ENCODE measurements at regions not wholly inside any gene's neighbourhood (a gene's known extent, or its start where the extent isn't known, plus 50 kb on each side); places are given as distances from the start of the nearest gene placed in this dataset.

DNA sequence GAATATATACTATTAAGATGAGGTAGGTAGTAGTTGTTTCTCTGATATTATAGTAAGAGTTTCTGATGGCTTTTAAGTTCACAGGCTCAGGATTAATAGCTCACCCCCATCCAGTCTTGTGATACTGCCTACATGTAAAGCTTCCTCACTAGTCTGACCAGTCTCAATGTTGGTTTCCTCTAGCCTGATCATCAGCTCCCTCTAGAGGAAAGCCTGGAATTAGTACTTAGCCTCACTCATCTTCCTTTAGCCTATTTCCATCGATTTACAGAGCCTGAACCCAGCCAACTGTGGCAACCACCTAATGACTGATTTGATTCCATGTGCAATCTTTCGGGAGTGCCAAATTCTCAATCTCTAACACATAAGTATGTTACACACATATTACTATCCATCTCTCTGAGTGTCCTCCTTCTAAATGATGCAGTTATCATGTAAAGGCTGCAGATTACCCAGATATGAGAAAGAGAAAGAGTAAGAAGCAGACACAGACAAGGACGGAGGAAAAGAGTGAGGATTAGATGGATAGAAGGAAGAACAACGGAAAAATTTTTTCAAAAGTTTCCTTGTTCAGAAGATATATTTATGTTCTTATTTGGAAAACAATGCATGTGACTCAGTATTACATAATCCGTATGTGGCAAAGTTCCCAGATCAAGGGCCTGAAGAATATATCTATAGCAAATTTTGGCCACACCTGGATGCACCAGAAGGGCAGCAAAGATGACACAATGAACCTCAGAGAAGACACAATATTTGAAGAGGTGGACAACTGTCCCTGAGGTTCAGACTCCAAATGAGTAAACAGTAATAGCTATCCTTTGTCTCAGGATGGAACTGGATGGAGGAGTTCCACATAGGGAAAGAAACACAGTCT, 333.7 kb downstream of the ELAVL2 start:
- no peaks in the 10 kb centered on the region for H3K27me3 ChIP-seq (ENCODE audit: low read length)
- H3K9me2 ChIP-seq (replicated peaks; ENCODE audit: insufficient read depth, low read length) = no peaks in the 10 kb centered on the region
- no peak overlapping the region for H3K4me2 ChIP-seq (ENCODE audit: low read depth, low read length, poor library complexity, severe bottlenecking)
- no peaks in the 10 kb centered on the region for H3K9me3 ChIP-seq (ENCODE audit: insufficient read depth, low read length)
- no peak overlapping the region for H3K9ac ChIP-seq (ENCODE audit: low read length)
- no peak overlapping the region for H3K27ac ChIP-seq (ENCODE audit: low read depth, low read length)
- H3F3A ChIP-seq (ENCODE audit: insufficient read depth) = no peaks in the 10 kb centered on the region
- no peak overlapping the region for H3K4me3 ChIP-seq (ENCODE audit: insufficient read depth, low read length, poor library complexity, severe bottlenecking)
- H3K36me3 ChIP-seq (ENCODE audit: low read length) = no peaks in the 10 kb centered on the region
- H4K20me1 ChIP-seq (ENCODE audit: low read depth, low read length) = no peaks in the 10 kb centered on the region
- TF ChIP-seq, protein P1, sequence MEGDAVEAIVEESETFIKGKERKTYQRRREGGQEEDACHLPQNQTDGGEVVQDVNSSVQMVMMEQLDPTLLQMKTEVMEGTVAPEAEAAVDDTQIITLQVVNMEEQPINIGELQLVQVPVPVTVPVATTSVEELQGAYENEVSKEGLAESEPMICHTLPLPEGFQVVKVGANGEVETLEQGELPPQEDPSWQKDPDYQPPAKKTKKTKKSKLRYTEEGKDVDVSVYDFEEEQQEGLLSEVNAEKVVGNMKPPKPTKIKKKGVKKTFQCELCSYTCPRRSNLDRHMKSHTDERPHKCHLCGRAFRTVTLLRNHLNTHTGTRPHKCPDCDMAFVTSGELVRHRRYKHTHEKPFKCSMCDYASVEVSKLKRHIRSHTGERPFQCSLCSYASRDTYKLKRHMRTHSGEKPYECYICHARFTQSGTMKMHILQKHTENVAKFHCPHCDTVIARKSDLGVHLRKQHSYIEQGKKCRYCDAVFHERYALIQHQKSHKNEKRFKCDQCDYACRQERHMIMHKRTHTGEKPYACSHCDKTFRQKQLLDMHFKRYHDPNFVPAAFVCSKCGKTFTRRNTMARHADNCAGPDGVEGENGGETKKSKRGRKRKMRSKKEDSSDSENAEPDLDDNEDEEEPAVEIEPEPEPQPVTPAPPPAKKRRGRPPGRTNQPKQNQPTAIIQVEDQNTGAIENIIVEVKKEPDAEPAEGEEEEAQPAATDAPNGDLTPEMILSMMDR (IDR thresholded peaks at IDR 0.05; ENCODE audit: insufficient read depth, low read length, poor library complexity, severe bottlenecking) = peak; percentile 25
- no peak for TF ChIP-seq EZH2phosphoT487 (conservative IDR thresholded peaks at IDR 0.05; ENCODE audit: low read length)
- H3K79me2 ChIP-seq (ENCODE audit: insufficient read depth, low read length) = no peaks in the 10 kb centered on the region
- H2AFZ ChIP-seq (ENCODE audit: low read depth, low read length, severe bottlenecking) = no peak overlapping the region

DNA sequence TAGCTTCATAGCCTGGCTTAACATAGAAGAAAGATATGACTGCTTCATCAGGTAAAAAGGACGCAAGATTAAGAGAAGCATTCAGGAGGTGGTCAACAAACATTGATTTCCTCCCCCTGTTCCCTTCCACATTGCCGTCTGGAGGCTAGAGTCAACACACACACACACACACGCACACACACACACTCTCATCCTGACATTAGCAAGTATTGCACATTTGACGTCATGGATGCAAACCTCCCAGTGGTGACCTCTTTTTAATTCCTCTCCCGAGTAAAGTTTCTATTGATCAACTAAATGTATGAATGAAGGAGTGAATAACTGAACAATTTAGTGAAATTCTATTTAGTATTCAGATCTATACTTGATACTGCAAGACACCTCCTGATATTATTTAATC, 332.8 kb downstream of the ELAVL2 start:
- Histone ChIP-seq H3K9me3 (ENCODE audit: insufficient read depth, low read length) (no peaks in the 10 kb centered on the region), H3K9ac (ENCODE audit: low read length) (no peak overlapping the region), H3F3A (ENCODE audit: insufficient read depth) (no peaks in the 10 kb centered on the region), H3K27me3 (ENCODE audit: low read length) (no peaks in the 10 kb centered on the region), H3K27ac (ENCODE audit: low read depth, low read length) (no peak overlapping the region), H3K4me3 (ENCODE audit: insufficient read depth, low read length, poor library complexity, severe bottlenecking) (no peak overlapping the region), H3K36me3 (ENCODE audit: low read length) (no peaks in the 10 kb centered on the region), H3K79me2 (ENCODE audit: insufficient read depth, low read length) (no peaks in the 10 kb centered on the region), H3K4me2 (ENCODE audit: low read depth, low read length, poor library complexity, severe bottlenecking) (no peak overlapping the region), H3K9me2 (replicated peaks; ENCODE audit: insufficient read depth, low read length) (no peaks in the 10 kb centered on the region), H4K20me1 (ENCODE audit: low read depth, low read length) (no peaks in the 10 kb centered on the region), H2AFZ (ENCODE audit: low read depth, low read length, severe bottlenecking) (no peak overlapping the region)
- TF ChIP-seq, protein P1 (IDR thresholded peaks at IDR 0.05; ENCODE audit: insufficient read depth, low read length, poor library complexity, severe bottlenecking) = no peak
- no peak for TF ChIP-seq EZH2phosphoT487 (conservative IDR thresholded peaks at IDR 0.05; ENCODE audit: low read length)

DNA sequence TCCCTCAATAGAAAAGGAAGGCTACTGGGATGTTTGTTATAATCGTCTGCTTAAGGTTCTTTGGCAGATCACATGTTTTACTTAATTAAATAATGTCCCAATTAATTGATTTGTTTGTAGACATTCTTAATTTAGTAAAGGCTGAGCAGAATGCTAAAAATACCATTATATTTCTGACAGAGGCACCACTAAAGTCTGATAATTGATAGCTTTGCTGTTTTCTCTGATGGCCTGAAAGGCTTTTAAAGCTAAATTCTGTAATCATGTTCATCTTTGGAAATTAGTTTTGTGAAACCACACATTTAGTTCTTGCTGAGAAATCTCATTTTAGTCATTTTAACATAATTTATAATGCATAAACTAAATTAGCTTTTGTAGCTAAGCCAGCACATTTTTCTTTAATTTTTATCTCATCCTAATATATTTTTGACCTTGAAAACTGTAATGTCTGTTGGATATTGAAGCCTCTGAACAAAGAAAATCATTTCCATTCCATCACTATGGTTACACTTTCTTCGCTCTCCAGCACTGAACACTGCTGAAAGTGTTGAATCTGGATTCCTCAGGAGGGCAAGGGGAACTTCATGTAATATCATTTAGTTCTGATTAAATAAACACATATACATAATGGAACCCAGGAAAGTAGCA, 329.4 kb downstream of the ELAVL2 start:
- H3K36me3 ChIP-seq (ENCODE audit: low read length) = no peaks in the 10 kb centered on the region
- H3K9me3 ChIP-seq (ENCODE audit: insufficient read depth, low read length) = no peaks in the 10 kb centered on the region
- H3K9me2 ChIP-seq (replicated peaks; ENCODE audit: insufficient read depth, low read length) = no peaks in the 10 kb centered on the region
- no peak overlapping the region for H3K4me2 ChIP-seq (ENCODE audit: low read depth, low read length, poor library complexity, severe bottlenecking)
- H3K4me3 ChIP-seq (ENCODE audit: insufficient read depth, low read length, poor library complexity, severe bottlenecking) = no peak overlapping the region
- H3F3A ChIP-seq (ENCODE audit: insufficient read depth) = no peaks in the 10 kb centered on the region
- H3K27me3 ChIP-seq (ENCODE audit: low read length) = no peaks in the 10 kb centered on the region
- no peaks in the 10 kb centered on the region for H3K79me2 ChIP-seq (ENCODE audit: insufficient read depth, low read length)
- no peak for TF ChIP-seq EZH2phosphoT487 (conservative IDR thresholded peaks at IDR 0.05; ENCODE audit: low read length)
- TF ChIP-seq, protein P1 (IDR thresholded peaks at IDR 0.05; ENCODE audit: insufficient read depth, low read length, poor library complexity, severe bottlenecking) = no peak
- H4K20me1 ChIP-seq (ENCODE audit: low read depth, low read length) = no peaks in the 10 kb centered on the region
- H3K9ac ChIP-seq (ENCODE audit: low read length) = no peak overlapping the region
- H3K27ac ChIP-seq (ENCODE audit: low read depth, low read length) = no peak overlapping the region
- no peak overlapping the region for H2AFZ ChIP-seq (ENCODE audit: low read depth, low read length, severe bottlenecking)

Data from SU-DHL-6 (cell line).